GM21576 (cell line): ENCODE measurements at regions not wholly inside any gene's neighbourhood (a gene's known extent, or its start where the extent isn't known, plus 50 kb on each side); places are given as distances from the start of the nearest gene placed in this dataset.

Experiments used
- ATAC-seq: cut with Tn5 transposase; IDR thresholded peaks from one replicate; pipeline ENCODE4 v1.9.1; 2021; ENCODE audit warnings: mild to moderate bottlenecking, moderate library complexity; ENCODE audit not compliant: unreplicated experiment

GRCh38 chr9:1647776-1648175 lies 367.4 kb upstream of the SMARCA2 start:
- no peak for ATAC-seq

- no peak for ATAC-seq
These were observed 361.9 kb upstream of the SMARCA2 start for GRCh38 chr9:1653282-1653681.

- ATAC-seq, result no peak
These were observed 356.3 kb upstream of the SMARCA2 start for GRCh38 chr9:1658661-1659362.

GRCh38 chr9:1659363-1659690 lies 355.8 kb upstream of the SMARCA2 start:
- ATAC-seq, result no peak

GRCh38 chr9:1668441-1668840 lies 346.7 kb upstream of the SMARCA2 start:
- ATAC-seq, result no peak

- no peak for ATAC-seq
These were observed 341.8 kb upstream of the SMARCA2 start for GRCh38 chr9:1673300-1673699.

GRCh38 chr9:1676771-1677170 lies 338.4 kb upstream of the SMARCA2 start:
- no peak for ATAC-seq

- ATAC-seq, result no peak
These were observed 331.2 kb upstream of the SMARCA2 start for GRCh38 chr9:1683951-1684350.

- no peak for ATAC-seq
These were observed 316.2 kb upstream of the SMARCA2 start for GRCh38 chr9:1698991-1699390.

- ATAC-seq, result no peak
These were observed 314.0 kb upstream of the SMARCA2 start for GRCh38 chr9:1701113-1701512.

GRCh38 chr9:1702701-1703100 lies 312.4 kb upstream of the SMARCA2 start:
- ATAC-seq, result no peak

- ATAC-seq, result no peak
These were observed 307.9 kb upstream of the SMARCA2 start for GRCh38 chr9:1707291-1707690.

GRCh38 chr9:1708219-1708618 lies 306.9 kb upstream of the SMARCA2 start:
- ATAC-seq, result no peak

- no peak for ATAC-seq
These were observed 305.8 kb upstream of the SMARCA2 start for GRCh38 chr9:1709347-1709746.

- ATAC-seq, result no peak
These were observed 302.2 kb upstream of the SMARCA2 start for GRCh38 chr9:1712861-1713450.

GRCh38 chr9:1713841-1714240 lies 301.3 kb upstream of the SMARCA2 start:
- ATAC-seq, result no peak

- no peak for ATAC-seq
These were observed 297.3 kb upstream of the SMARCA2 start for GRCh38 chr9:1717882-1718281.

GRCh38 chr9:1718836-1719235 lies 296.3 kb upstream of the SMARCA2 start:
- no peak for ATAC-seq

GRCh38 chr9:1721196-1721595 lies 294.0 kb upstream of the SMARCA2 start:
- ATAC-seq, result no peak

- ATAC-seq, result no peak
These were observed 292.7 kb upstream of the SMARCA2 start for GRCh38 chr9:1722404-1722803.

GRCh38 chr9:1723522-1724015 lies 291.6 kb upstream of the SMARCA2 start:
- no peak for ATAC-seq

- no peak for ATAC-seq
These were observed 288.0 kb upstream of the SMARCA2 start for GRCh38 chr9:1726993-1727759.
